CD4-positive, alpha-beta T cell (primary cell): ENCODE measurements at regions not wholly inside any gene's neighbourhood (a gene's known extent, or its start where the extent isn't known, plus 50 kb on each side); places are given as distances from the start of the nearest gene placed in this dataset.

Source experiments
- ATAC-seq: fragments of 200-7000 bp; cut with Tn5 transposase; one replicate; pipeline ENCODE4 v1.10.0; 2022; ENCODE audit warnings: mild to moderate bottlenecking; ENCODE audit not compliant: poor library complexity
- CTCF ChIA-PET: fragments of 350-600 bp; sonication (Branson Sonifier 250); formaldehyde crosslinking; loops from one replicate; lab custom pipeline; 2021; ENCODE audit warnings: antibody characterized with exemption, inconsistent platforms; lab: Charles Lee
- POLR2A ChIA-PET: fragments of 350-600 bp; sonication (Branson Sonifier 250); formaldehyde crosslinking; loops from one replicate; lab custom pipeline; 2021; ENCODE audit warnings: antibody characterized with exemption, inconsistent platforms; lab: Charles Lee
- DNase-seq, 14 experiments: peaks; one replicate each; pipeline ENCODE4 v3.0.0-alpha.2; 2013 to 2020; ENCODE audit warnings: mixed read lengths in 2 of 14
- H3K27ac ChIP-seq, 2 donors: one replicate each; pipeline versions ENCODE4 v1.5.1 to v1.7.0; 2013; ENCODE audit warnings: low read length in 2 of 2, low read depth in 1 of 2, mild to moderate bottlenecking in 1 of 2
- H3K27me3 ChIP-seq, 2 experiments: 1 replicate in 1 of 2; 2 replicates in 1 of 2; pipeline versions ENCODE4 v1.6.1 to v1.7.0; 2013; ENCODE audit warnings: low read length in 2 of 2, control low read depth in 1 of 2, mild to moderate bottlenecking in 1 of 2, moderate library complexity in 1 of 2; ENCODE audit not compliant: insufficient read depth in 2 of 2, control insufficient read depth in 1 of 2
- H3K36me3 ChIP-seq: one replicate; pipeline ENCODE4 v1.6.1; 2013; ENCODE audit warnings: low read length, control low read depth; ENCODE audit not compliant: insufficient read depth
- H3K4me1 ChIP-seq: one replicate; pipeline ENCODE4 v1.6.1; 2013; ENCODE audit warnings: low read length, control low read depth; ENCODE audit not compliant: insufficient read depth
- H3K4me3 ChIP-seq: one replicate; pipeline ENCODE4 v1.5.1; 2013; ENCODE audit warnings: mild to moderate bottlenecking, low read length, moderate library complexity
- H3K9me3 ChIP-seq, 2 experiments: 1 replicate in 1 of 2; 2 replicates in 1 of 2; pipeline versions ENCODE4 v1.6.1 to v1.7.0; 2013; ENCODE audit warnings: low read length in 2 of 2, mild to moderate bottlenecking in 2 of 2, control low read depth in 1 of 2, moderate library complexity in 1 of 2; ENCODE audit not compliant: control insufficient read depth in 1 of 2, insufficient read depth in 1 of 2
- H3K27ac Mint-ChIP-seq: one replicate; pipeline ENCODE4 v1.8.0; 2020; ENCODE audit warnings: mixed read lengths
- H3K27me3 Mint-ChIP-seq: one replicate; pipeline ENCODE4 v1.8.0; 2021; ENCODE audit warnings: mixed read lengths
- H3K36me3 Mint-ChIP-seq: one replicate; pipeline ENCODE4 v1.8.0; 2021; ENCODE audit warnings: low read depth, mixed read lengths
- H3K4me1 Mint-ChIP-seq: one replicate; pipeline ENCODE4 v1.8.0; 2021; ENCODE audit warnings: low read depth, mixed read lengths
- H3K4me3 Mint-ChIP-seq: one replicate; pipeline ENCODE4 v1.8.0; 2020; ENCODE audit warnings: mild to moderate bottlenecking, mixed read lengths
- H3K9me3 Mint-ChIP-seq: one replicate; pipeline ENCODE4 v1.8.0; 2020; ENCODE audit warnings: mixed read lengths
- CTCF ChIP-seq: fragments of 200-600 bp; IDR thresholded peaks from one replicate; pipeline ENCODE4 v1.8.0; 2022; ENCODE audit warnings: antibody characterized with exemption, mild to moderate bottlenecking
- intact Hi-C, 2 experiments: fragments of 100-400 bp; cut with DNase I in 1 of 2; cut with micrococcal nuclease in 1 of 2; formaldehyde crosslinking; loops; one replicate each; pipeline versions ENCODE4 v1.15.1 to v1.9.0; 2023 to 2025; cut with DNase I, micrococcal nuclease

GRCh38 chr20:7571101-7571500, 369.2 kb downstream of the HAO1 start:
- Mint-ChIP-seq H3K27ac (no peak overlapping the region), H3K27me3 (no peaks in the 10 kb centered on the region), H3K36me3 (no peaks in the 10 kb centered on the region), H3K4me3 (no peak overlapping the region), H3K9me3 (peaks cover 11% of the 10 kb centered on the region), H3K4me1 (no peaks in the 10 kb centered on the region)
- no peak for ATAC-seq
- TF ChIP-seq CTCF = no peak
- H3K27ac ChIP-seq = no peak overlapping the region
- POLR2A ChIA-PET = no interaction called here
- no peak overlapping the region for H3K4me3 ChIP-seq
- H3K4me1 ChIP-seq = no peaks in the 10 kb centered on the region
- no peak for DNase-seq
- peaks cover 0 to 5% of the 10 kb centered on the region in 2 experiments for H3K9me3 ChIP-seq
- CTCF ChIA-PET = no interaction called here
- no peaks in the 10 kb centered on the region for H3K27me3 ChIP-seq
- H3K36me3 ChIP-seq = no peaks in the 10 kb centered on the region
- intact Hi-C loops = no loop called here

- CTCF ChIA-PET = no interaction called here
Measured at GRCh38 chr20:7571521-7572055, 368.7 kb downstream of the HAO1 start.

DNA sequence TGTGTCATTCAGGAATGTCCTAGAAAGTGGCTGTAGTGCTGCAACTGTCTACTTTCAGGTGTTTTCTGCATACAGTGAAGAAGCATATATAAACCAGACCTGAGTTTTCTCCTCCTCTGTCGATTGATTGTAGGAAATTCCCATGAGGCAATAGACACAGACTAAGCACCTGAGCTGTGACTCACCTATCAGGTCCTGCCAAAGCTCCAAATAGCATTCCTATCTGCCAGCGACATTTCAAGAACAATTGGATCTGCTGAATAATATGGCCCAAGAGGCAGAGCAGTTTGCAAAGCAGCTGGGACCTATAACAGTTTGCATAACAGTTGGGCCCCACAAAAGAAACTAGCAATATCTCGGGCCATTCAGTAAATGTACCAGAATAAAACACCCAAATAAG, 360.4 kb downstream of the HAO1 start:
- H3K4me3 ChIP-seq = no peak overlapping the region
- peaks cover 6% of the 10 kb centered on the region for H3K9me3 Mint-ChIP-seq
- ChIA-PET CTCF (no interaction called here), POLR2A (no interaction called here)
- DNase-seq = no peak
- no peak overlapping the region for H3K27ac ChIP-seq
- no peaks in the 10 kb centered on the region for H3K4me1 ChIP-seq
- no peaks in the 10 kb centered on the region for H3K9me3 ChIP-seq
- no peak for TF ChIP-seq CTCF
- no peaks in the 10 kb centered on the region for H3K4me1 Mint-ChIP-seq
- intact Hi-C loops = no loop called here
- no peaks in the 10 kb centered on the region for H3K36me3 Mint-ChIP-seq
- no peaks in the 10 kb centered on the region for H3K27me3 ChIP-seq
- H3K36me3 ChIP-seq = no peaks in the 10 kb centered on the region
- no peak overlapping the region for H3K4me3 Mint-ChIP-seq
- H3K27ac Mint-ChIP-seq = no peak overlapping the region
- no peak for ATAC-seq
- H3K27me3 Mint-ChIP-seq = no peaks in the 10 kb centered on the region

More at GRCh38 chr20:7571521-7572055, 368.7 kb downstream of the HAO1 start:
- DNase-seq = no peak
- TF ChIP-seq CTCF = no peak
- Mint-ChIP-seq H3K4me1 (no peaks in the 10 kb centered on the region), H3K27me3 (no peaks in the 10 kb centered on the region), H3K36me3 (no peaks in the 10 kb centered on the region), H3K4me3 (no peak overlapping the region), H3K9me3 (peaks cover 13% of the 10 kb centered on the region), H3K27ac (no peak overlapping the region)
- intact Hi-C loops = no loop called here
- Histone ChIP-seq H3K4me3 (no peak overlapping the region), H3K36me3 (no peaks in the 10 kb centered on the region), H3K9me3 (peaks cover 0 to 5% of the 10 kb centered on the region in 2 experiments), H3K27ac (no peak overlapping the region), H3K27me3 (no peaks in the 10 kb centered on the region), H3K4me1 (no peaks in the 10 kb centered on the region)
- POLR2A ChIA-PET = no interaction called here
- no peak for ATAC-seq
